Bronchial epithelial cell (primary cell): ENCODE measurements at regions not wholly inside any gene's neighbourhood (a gene's known extent, or its start where the extent isn't known, plus 50 kb on each side); places are given as distances from the start of the nearest gene placed in this dataset.
"Not testable (repeated sequence)": the region's sequence is repeated elsewhere in the genome, so short reads cannot be mapped to it uniquely, and the experiment has no call there.

Experiments used
- DNase-seq: peaks from one replicate; pipeline ENCODE4 v3.0.0-alpha.2; 2010; ENCODE audit warnings: low read depth
- FAIRE-seq: peaks from 2 replicates; lab custom pipeline; 2011; peaks lifted over from hg19 to GRCh38; lab: Jason Lieb, UNC
- H3K27me3 ChIP-seq: 2 replicates; pipeline ENCODE4 v1.5.1; 2011; ENCODE audit warnings: low read length; ENCODE audit not compliant: control insufficient read depth, insufficient read depth
- H3K36me3 ChIP-seq: 2 replicates; pipeline ENCODE4 v1.5.1; 2011; ENCODE audit warnings: low read length; ENCODE audit not compliant: control insufficient read depth, insufficient read depth
- H3K4me3 ChIP-seq: 2 replicates; pipeline ENCODE4 v1.5.1; 2011; ENCODE audit warnings: mild to moderate bottlenecking, low read depth, low read length, control low read depth
- TF ChIP-seq, protein P1 (sequence below): IDR thresholded peaks from 2 replicates; pipeline ENCODE4 v1.5.1; 2011; ENCODE audit warnings: mild to moderate bottlenecking, moderate library complexity, low read length, control low read depth, inconsistent platforms; ENCODE audit not compliant: insufficient read depth, severe bottlenecking

DNA sequence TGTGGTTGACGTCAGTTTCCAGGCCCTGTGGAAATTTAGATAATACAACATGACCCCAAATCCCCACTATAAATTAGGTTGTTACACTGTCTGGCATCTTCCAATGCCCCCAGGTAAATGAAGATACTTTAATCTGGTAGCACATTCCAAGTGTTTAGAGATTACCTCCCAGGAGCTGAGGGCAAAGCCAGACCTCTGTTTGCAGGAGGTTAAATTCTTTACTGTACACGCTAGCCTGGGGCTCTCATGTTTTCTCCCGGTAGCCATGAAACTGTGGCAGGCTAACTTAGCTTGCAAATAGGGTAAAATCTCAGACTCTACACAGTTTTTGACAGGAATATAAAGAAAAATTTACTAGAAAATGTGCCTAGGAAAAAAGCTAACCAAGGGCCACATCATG lies 450.0 kb downstream of the PDGFC start:
- DNase-seq (no peak), FAIRE-seq (no peak)

DNA sequence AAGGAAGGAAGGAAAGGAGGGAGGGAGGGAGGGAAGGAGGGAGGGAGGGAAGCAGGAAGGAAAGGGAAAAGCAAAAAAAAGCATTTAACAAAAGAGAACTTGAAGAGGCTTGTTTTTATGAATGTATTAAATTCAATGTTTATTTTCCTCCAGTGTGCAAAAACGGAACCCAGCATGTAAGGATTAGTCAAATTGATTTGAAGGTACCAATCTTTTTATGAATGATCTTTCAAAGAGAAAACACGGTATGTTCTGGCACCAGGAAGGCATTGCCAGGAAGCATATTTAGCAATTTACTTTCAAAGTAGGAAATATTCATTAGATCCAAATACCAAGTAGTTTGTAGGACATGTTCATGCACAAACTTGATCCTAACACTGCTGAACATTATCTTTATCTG lies 453.6 kb downstream of the PDGFC start:
- Histone ChIP-seq H3K4me3 (no peak overlapping the region), H3K36me3 (no peaks in the 10 kb centered on the region), H3K27me3 (no peaks in the 10 kb centered on the region)
- TF ChIP-seq, protein P1, sequence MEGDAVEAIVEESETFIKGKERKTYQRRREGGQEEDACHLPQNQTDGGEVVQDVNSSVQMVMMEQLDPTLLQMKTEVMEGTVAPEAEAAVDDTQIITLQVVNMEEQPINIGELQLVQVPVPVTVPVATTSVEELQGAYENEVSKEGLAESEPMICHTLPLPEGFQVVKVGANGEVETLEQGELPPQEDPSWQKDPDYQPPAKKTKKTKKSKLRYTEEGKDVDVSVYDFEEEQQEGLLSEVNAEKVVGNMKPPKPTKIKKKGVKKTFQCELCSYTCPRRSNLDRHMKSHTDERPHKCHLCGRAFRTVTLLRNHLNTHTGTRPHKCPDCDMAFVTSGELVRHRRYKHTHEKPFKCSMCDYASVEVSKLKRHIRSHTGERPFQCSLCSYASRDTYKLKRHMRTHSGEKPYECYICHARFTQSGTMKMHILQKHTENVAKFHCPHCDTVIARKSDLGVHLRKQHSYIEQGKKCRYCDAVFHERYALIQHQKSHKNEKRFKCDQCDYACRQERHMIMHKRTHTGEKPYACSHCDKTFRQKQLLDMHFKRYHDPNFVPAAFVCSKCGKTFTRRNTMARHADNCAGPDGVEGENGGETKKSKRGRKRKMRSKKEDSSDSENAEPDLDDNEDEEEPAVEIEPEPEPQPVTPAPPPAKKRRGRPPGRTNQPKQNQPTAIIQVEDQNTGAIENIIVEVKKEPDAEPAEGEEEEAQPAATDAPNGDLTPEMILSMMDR, result no peak
- DNase-seq (no peak), FAIRE-seq (no peak)

More for the DNA sequence above, 450.0 kb downstream of the PDGFC start:
- no peaks in the 10 kb centered on the region for H3K36me3 ChIP-seq
- H3K4me3 ChIP-seq, result no peak overlapping the region
- TF ChIP-seq, protein P1, result no peak
- no peaks in the 10 kb centered on the region for H3K27me3 ChIP-seq

DNA sequence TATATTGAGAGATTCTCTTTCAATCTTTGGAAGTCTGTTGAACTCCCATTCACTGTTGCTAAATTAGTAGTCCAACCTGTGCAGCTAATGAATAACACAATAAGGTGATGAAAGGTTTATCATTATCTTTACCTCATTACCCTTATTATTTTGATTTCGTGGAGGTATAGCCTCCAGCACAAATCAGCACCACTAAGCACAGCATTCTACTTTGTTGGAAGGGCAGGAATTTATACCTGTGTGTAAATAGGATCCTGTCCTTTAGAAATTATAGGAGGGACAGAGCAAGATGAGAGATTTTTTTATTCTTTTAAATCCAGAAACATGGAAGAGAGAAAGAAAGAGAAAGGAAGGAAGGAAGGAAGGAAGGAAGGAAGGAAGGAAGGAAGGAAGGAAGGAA lies 454.1 kb downstream of the PDGFC start:
- FAIRE-seq, result no peak

DNA sequence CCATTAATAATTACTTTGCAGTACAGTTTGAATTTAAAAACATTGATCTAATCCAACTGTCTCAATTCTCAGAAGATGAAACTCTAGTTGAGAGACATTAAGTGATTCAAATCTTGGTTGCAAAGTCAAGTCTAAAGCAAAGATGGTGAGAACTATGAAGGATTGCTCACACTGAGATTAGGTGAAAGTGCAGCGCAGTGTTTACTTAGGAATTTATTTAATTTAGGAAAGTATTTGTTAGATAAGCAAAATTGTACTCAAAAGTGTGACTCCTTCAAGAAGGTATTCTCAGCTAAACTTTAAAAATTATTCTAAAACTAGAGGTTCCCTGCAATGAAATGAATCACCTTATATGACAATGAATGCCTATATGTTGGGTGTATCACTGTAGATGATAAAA lies 454.9 kb downstream of the PDGFC start:
- TF ChIP-seq, protein P1, result no peak
- Histone ChIP-seq H3K27me3 (no peaks in the 10 kb centered on the region), H3K36me3 (no peaks in the 10 kb centered on the region), H3K4me3 (no peak overlapping the region)
- DNase-seq, result no peak
- no peak for FAIRE-seq

More for the DNA sequence above, 454.1 kb downstream of the PDGFC start:
- no peak overlapping the region for H3K4me3 ChIP-seq
- TF ChIP-seq, protein P1, result no peak
- no peaks in the 10 kb centered on the region for H3K27me3 ChIP-seq
- H3K36me3 ChIP-seq, result no peaks in the 10 kb centered on the region
- no peak for DNase-seq

DNA sequence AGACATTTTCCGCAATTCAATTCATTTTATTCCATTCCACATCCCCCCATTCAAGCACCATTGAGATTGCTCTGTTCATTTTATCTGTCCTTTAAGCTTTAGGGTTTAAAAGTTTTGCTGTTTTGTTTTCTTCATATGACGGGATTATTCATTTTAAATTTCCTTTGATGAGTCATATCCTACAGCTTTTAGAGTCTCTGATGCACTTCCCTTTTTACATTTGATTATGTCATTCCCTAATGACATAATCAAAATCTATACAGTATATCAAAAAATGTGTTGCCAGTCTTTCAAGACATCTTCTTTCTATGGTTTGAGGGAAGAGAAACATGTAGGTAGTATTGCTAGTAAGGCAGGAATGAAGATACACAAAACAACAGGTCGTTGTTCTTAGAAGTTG lies 456.3 kb downstream of the PDGFC start:
- FAIRE-seq (no peak), DNase-seq (peak; percentile 33)
- Histone ChIP-seq H3K36me3 (no peaks in the 10 kb centered on the region), H3K27me3 (no peaks in the 10 kb centered on the region), H3K4me3 (no peak overlapping the region)
- TF ChIP-seq, protein P1, result no peak

DNA sequence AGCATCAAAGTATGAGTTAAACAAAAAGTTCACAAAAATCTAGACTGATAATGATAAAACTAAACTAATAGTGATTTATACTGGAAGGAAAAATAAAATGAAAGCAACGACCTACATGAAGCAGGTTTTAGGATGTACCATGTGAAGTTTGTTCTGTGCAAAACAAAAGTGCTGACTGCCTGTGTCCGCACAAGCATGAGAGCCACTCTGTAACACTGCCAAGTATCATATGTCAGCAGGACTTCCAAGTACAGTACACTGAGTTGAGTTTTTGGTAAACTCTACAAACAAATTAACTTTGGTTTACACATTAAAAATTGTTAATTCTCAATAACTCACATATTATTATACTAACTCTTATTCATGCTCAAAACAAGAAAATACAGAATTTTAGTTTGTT lies 459.0 kb downstream of the PDGFC start:
- DNase-seq (peak; percentile 21), FAIRE-seq (no peak)
- no peak overlapping the region for H3K4me3 ChIP-seq
- H3K36me3 ChIP-seq, result no peaks in the 10 kb centered on the region
- TF ChIP-seq, protein P1, result no peak
- no peaks in the 10 kb centered on the region for H3K27me3 ChIP-seq

DNA sequence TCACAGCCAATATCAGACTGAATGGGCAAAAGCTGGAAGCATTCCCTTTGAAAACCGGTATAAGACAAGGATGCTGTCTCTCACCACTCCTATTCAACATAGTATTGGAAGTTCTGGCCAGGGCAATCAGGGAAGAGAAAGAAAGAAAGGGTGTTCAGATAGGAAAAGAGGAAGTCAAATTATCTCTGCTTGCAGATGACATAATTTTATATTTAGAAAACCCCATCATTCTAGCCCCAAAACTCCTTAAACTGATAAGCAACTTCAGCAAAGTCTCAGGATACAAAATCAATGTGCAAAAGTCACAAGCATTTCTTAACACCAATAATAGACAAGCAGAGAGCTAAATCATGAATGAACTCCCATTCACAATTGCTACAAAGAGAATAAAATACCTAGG lies 461.7 kb downstream of the PDGFC start:
- not testable (repeated sequence) for H3K27me3 ChIP-seq, DNase-seq, H3K36me3 ChIP-seq, H3K4me3 ChIP-seq, FAIRE-seq
